ENCODE measurements at regions not wholly inside any gene's neighbourhood (a gene's known extent, or its start where the extent isn't known, plus 50 kb on each side); places are given as distances from the start of the nearest gene placed in this dataset.

- Mint-ChIP-seq H3K9me3 (ENCODE audit: unreplicated experiment) (no peaks in the 10 kb centered on the region), H3K27me3 (ENCODE audit: insufficient read depth, unreplicated experiment) (no peaks in the 10 kb centered on the region), H3K27ac (ENCODE audit: unreplicated experiment) (no peak overlapping the region), H3K36me3 (ENCODE audit: insufficient read depth, unreplicated experiment) (no peaks in the 10 kb centered on the region), H3K4me3 (ENCODE audit: unreplicated experiment) (no peak overlapping the region), H3K4me1 (ENCODE audit: low read depth, unreplicated experiment) (no peaks in the 10 kb centered on the region)
- Histone ChIP-seq H3K9me3 (no peaks in the 10 kb centered on the region), H3K36me3 (ENCODE audit: control insufficient read depth, insufficient read depth, low read length) (no peaks in the 10 kb centered on the region), H3K4me3 (ENCODE audit: low read depth, low read length) (no peak overlapping the region), H3K27me3 (replicated peaks; ENCODE audit: control insufficient read depth, insufficient read depth, low read length) (no peaks in the 10 kb centered on the region), H3K4me1 (no peaks in the 10 kb centered on the region)
- CTCF ChIA-PET = no interaction called here
- POLR2A ChIA-PET = no interaction called here
- no TSS peak for BruUV-seq (replicated peaks)
- no peak for DNase-seq
- TF ChIP-seq, protein P1, sequence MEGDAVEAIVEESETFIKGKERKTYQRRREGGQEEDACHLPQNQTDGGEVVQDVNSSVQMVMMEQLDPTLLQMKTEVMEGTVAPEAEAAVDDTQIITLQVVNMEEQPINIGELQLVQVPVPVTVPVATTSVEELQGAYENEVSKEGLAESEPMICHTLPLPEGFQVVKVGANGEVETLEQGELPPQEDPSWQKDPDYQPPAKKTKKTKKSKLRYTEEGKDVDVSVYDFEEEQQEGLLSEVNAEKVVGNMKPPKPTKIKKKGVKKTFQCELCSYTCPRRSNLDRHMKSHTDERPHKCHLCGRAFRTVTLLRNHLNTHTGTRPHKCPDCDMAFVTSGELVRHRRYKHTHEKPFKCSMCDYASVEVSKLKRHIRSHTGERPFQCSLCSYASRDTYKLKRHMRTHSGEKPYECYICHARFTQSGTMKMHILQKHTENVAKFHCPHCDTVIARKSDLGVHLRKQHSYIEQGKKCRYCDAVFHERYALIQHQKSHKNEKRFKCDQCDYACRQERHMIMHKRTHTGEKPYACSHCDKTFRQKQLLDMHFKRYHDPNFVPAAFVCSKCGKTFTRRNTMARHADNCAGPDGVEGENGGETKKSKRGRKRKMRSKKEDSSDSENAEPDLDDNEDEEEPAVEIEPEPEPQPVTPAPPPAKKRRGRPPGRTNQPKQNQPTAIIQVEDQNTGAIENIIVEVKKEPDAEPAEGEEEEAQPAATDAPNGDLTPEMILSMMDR (IDR thresholded peaks at IDR 0.05; ENCODE audit: insufficient read depth in 1 of 2, low read depth in 1 of 2, low read length in 1 of 2, severe bottlenecking in 1 of 2, unreplicated experiment in 1 of 2) = no peak
- intact Hi-C loops (cut with micrococcal nuclease; ENCODE audit: unreplicated experiment) = no loop called here
These were observed 64.6 kb upstream of the SERPINE2 start for GRCh38 chr2:224103651-224104050.

DNA sequence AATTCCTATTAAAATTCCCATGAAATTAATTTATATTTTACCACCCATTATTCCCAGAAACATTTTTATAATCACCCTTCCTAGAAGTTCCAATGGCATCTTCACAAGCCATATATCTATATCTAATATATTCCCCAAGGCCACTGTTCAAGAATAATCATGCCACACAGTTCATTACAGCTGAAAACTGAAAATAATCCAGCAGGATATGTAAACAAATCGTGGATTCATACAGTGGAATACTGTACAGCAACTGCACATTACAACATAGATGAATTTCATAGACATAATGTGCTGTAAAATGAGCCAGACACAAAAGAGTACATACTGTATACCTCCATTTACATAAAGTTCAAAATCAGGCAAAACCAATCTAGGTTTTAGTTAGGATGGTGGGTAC, 63.9 kb upstream of the SERPINE2 start:
- Histone ChIP-seq H3K36me3 (ENCODE audit: control insufficient read depth, insufficient read depth, low read length) (no peaks in the 10 kb centered on the region), H3K9me3 (no peaks in the 10 kb centered on the region), H3K4me3 (ENCODE audit: low read depth, low read length) (no peak overlapping the region), H3K4me1 (no peaks in the 10 kb centered on the region), H3K27me3 (replicated peaks; ENCODE audit: control insufficient read depth, insufficient read depth, low read length) (no peaks in the 10 kb centered on the region)
- CTCF ChIA-PET = no interaction called here
- intact Hi-C loops (cut with micrococcal nuclease; ENCODE audit: unreplicated experiment) = no loop called here
- Mint-ChIP-seq H3K27ac (ENCODE audit: unreplicated experiment) (no peak overlapping the region), H3K4me1 (ENCODE audit: low read depth, unreplicated experiment) (no peaks in the 10 kb centered on the region), H3K27me3 (ENCODE audit: insufficient read depth, unreplicated experiment) (no peaks in the 10 kb centered on the region), H3K4me3 (ENCODE audit: unreplicated experiment) (no peak overlapping the region), H3K36me3 (ENCODE audit: insufficient read depth, unreplicated experiment) (no peaks in the 10 kb centered on the region), H3K9me3 (ENCODE audit: unreplicated experiment) (no peaks in the 10 kb centered on the region)
- no TSS peak for BruUV-seq (replicated peaks)
- DNase-seq = no peak
- POLR2A ChIA-PET = no interaction called here
- TF ChIP-seq, protein P1 (IDR thresholded peaks at IDR 0.05; ENCODE audit: insufficient read depth in 1 of 2, low read depth in 1 of 2, low read length in 1 of 2, severe bottlenecking in 1 of 2, unreplicated experiment in 1 of 2) = no peak

- Mint-ChIP-seq H3K27me3 (ENCODE audit: insufficient read depth, unreplicated experiment) (peaks cover 4% of the 10 kb centered on the region), H3K36me3 (ENCODE audit: insufficient read depth, unreplicated experiment) (no peaks in the 10 kb centered on the region), H3K4me3 (ENCODE audit: unreplicated experiment) (no peak overlapping the region), H3K4me1 (ENCODE audit: low read depth, unreplicated experiment) (no peaks in the 10 kb centered on the region), H3K27ac (ENCODE audit: unreplicated experiment) (no peak overlapping the region), H3K9me3 (ENCODE audit: unreplicated experiment) (no peaks in the 10 kb centered on the region)
- Histone ChIP-seq H3K36me3 (ENCODE audit: control insufficient read depth, insufficient read depth, low read length) (no peaks in the 10 kb centered on the region), H3K4me3 (ENCODE audit: low read depth, low read length) (no peak overlapping the region), H3K27me3 (replicated peaks; ENCODE audit: control insufficient read depth, insufficient read depth, low read length) (no peaks in the 10 kb centered on the region), H3K9me3 (no peaks in the 10 kb centered on the region), H3K4me1 (no peaks in the 10 kb centered on the region)
- no TSS peak for BruUV-seq (replicated peaks)
- ChIA-PET POLR2A (no interaction called here), CTCF (no interaction called here)
- intact Hi-C loops (cut with micrococcal nuclease; ENCODE audit: unreplicated experiment) = no loop called here
- TF ChIP-seq, protein P1 (IDR thresholded peaks at IDR 0.05; ENCODE audit: insufficient read depth in 1 of 2, low read depth in 1 of 2, low read length in 1 of 2, severe bottlenecking in 1 of 2, unreplicated experiment in 1 of 2) = no peak
- no peak for DNase-seq
These were observed 62.9 kb upstream of the SERPINE2 start for GRCh38 chr2:224101820-224102630.

Measured in Caco-2 (cell line).